Lower lobe of right lung (tissue), 2 donors: ENCODE measurements at regions not wholly inside any gene's neighbourhood (a gene's known extent, or its start where the extent isn't known, plus 50 kb on each side); places are given as distances from the start of the nearest gene placed in this dataset.

Source experiments
- ATAC-seq, 2 donors: fragments of 200-7000 bp; cut with Tn5 transposase; one replicate each; pipeline ENCODE4 v1.9.1; 2020 to 2022; ENCODE audit warnings: mild to moderate bottlenecking in 2 of 2, moderate library complexity in 2 of 2
- DNase-seq: peaks from one replicate; pipeline ENCODE4 v3.0.0-alpha.2; 2020
- H3K27ac ChIP-seq: fragments of 200-600 bp; one replicate; pipeline ENCODE4 v1.8.0; 2022
- H3K27me3 ChIP-seq: fragments of 200-600 bp; one replicate; pipeline ENCODE4 v1.8.0; 2022; ENCODE audit warnings: low read depth
- H3K36me3 ChIP-seq: fragments of 200-600 bp; one replicate; pipeline ENCODE4 v1.8.0; 2022; ENCODE audit warnings: mild to moderate bottlenecking
- H3K4me1 ChIP-seq: fragments of 200-600 bp; one replicate; pipeline ENCODE4 v1.8.0; 2022
- H3K4me3 ChIP-seq: fragments of 200-600 bp; one replicate; pipeline ENCODE4 v1.8.0; 2022; ENCODE audit warnings: mild to moderate bottlenecking
- H3K9me3 ChIP-seq: fragments of 200-600 bp; one replicate; pipeline ENCODE4 v1.8.0; 2022
- intact Hi-C: fragments of 100-400 bp; cut with DNase I; formaldehyde crosslinking; loops from one replicate; pipeline ENCODE4 v1.11.0; 2022
- TF ChIP-seq, protein P1 (sequence below): fragments of 200-600 bp; IDR thresholded peaks from one replicate; pipeline ENCODE4 v1.8.0; 2022; ENCODE audit warnings: antibody characterized with exemption, mild to moderate bottlenecking
- donor health status: DM: no; HTN: yes; CAD: no; lungs with severe emphysema.

DNA sequence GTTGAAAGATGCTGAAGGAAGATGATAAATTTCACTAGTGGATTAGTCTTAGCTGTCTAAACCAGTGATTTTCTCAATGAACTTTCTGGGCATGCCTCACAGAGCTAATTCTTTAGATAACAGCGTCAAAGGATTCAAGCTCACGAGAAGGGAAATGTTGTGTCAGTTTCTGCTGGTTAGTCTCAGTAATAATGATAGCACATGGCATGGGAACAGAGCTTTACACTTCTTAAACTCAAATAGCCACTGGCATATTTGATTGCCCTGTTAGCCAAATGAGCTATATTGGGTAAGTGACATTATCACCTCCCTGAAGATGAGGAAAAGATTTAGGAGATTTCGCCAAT, 139.3 kb upstream of the NR3C1 start:
- DNase-seq (no peak), ATAC-seq (no peak)

DNA sequence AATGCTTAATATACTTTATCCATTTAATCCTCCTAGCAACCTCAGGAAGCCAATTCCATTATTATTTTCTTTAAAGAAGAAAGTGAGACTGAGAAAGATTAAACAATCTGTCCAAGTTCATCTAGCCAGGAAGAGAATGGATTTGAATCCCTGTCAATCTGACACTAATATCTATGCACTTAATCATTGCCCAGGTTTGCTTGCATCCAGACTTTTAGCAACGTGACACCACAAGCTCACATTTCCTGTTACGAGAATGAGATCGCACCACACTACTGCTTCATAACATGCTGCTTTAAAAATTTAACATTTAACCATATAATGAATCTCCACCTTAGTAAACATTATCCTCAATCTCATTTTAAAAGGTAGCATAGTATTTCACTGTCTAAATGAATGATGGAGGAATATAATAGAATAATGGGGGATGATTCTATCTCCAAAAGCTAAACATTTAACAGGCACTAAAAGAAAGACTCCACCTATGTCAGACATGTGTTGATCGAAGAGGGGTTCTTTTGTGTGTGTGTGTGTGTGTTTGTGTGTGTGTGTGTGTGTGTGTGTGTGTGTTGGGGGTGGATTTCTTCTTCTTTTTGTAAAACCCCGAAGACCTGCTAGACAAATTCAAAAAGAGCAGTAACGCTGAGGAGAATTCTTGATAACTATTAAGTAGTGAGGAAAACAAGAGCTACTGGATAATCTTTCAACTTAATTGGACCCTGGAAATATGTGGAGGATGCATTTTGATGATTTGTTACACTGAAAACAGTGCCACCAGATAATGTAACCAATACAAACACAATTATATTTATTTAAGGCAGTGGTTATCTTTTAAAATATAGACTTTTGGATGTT, 138.7 kb upstream of the NR3C1 start:
- Histone ChIP-seq H3K36me3 (no peaks in the 10 kb centered on the region), H3K27me3 (no peaks in the 10 kb centered on the region), H3K9me3 (peaks cover 5% of the 10 kb centered on the region), H3K4me3 (no peak overlapping the region), H3K4me1 (no peaks in the 10 kb centered on the region), H3K27ac (no peak overlapping the region)
- DNase-seq (no peak), ATAC-seq (no peak)
- intact Hi-C loops = no loop called here
- TF ChIP-seq, protein P1, sequence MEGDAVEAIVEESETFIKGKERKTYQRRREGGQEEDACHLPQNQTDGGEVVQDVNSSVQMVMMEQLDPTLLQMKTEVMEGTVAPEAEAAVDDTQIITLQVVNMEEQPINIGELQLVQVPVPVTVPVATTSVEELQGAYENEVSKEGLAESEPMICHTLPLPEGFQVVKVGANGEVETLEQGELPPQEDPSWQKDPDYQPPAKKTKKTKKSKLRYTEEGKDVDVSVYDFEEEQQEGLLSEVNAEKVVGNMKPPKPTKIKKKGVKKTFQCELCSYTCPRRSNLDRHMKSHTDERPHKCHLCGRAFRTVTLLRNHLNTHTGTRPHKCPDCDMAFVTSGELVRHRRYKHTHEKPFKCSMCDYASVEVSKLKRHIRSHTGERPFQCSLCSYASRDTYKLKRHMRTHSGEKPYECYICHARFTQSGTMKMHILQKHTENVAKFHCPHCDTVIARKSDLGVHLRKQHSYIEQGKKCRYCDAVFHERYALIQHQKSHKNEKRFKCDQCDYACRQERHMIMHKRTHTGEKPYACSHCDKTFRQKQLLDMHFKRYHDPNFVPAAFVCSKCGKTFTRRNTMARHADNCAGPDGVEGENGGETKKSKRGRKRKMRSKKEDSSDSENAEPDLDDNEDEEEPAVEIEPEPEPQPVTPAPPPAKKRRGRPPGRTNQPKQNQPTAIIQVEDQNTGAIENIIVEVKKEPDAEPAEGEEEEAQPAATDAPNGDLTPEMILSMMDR = no peak

More for the DNA sequence above, 139.3 kb upstream of the NR3C1 start:
- TF ChIP-seq, protein P1 = no peak
- Histone ChIP-seq H3K36me3 (no peaks in the 10 kb centered on the region), H3K4me1 (no peaks in the 10 kb centered on the region), H3K27ac (no peak overlapping the region), H3K9me3 (peaks cover under 1% of the 10 kb centered on the region), H3K27me3 (no peaks in the 10 kb centered on the region), H3K4me3 (no peak overlapping the region)
- intact Hi-C loops = no loop called here

DNA sequence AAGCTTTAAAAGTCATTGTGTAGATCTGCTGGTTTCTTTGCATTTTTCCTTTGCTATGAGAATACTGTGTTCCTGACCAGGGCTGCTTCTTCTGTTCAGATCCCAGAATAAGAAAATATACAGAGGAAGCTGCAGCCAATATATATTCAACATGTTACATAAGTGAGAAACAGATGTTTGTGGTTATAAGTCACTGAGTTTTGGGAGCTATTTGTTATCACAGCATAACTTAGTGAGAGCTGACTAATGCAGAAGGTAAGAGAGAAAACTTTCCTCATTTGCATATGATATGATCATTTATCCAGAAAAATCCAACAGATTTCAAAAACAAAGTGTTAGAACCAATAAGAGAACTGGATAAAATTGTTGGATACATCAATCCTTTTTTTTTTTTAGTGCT, 136.3 kb upstream of the NR3C1 start:
- no peaks in the 10 kb centered on the region for H3K4me1 ChIP-seq
- H3K27ac ChIP-seq = no peak overlapping the region
- TF ChIP-seq, protein P1 = no peak
- H3K9me3 ChIP-seq = peaks cover 5% of the 10 kb centered on the region
- intact Hi-C loops = no loop called here
- ATAC-seq (no peak), DNase-seq (no peak)
- no peaks in the 10 kb centered on the region for H3K36me3 ChIP-seq
- H3K4me3 ChIP-seq = no peak overlapping the region
- no peaks in the 10 kb centered on the region for H3K27me3 ChIP-seq

DNA sequence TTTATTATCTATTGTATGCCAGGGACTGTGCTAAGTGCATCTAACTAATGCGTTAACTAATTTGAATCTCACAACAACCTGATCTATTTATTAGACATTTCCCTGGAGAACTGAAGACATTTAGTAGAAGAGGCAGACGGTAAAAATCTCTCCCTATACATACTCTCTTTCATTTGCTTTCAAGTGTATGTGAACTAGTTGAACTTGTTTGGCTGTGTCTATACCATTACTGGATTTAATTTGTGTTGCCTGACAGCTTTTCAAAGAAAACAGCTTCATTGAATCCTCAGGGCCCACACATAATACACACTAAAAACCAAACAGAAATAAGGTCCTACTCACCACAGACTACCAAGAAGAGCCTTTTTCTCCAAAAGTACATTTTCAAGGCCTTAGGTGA, 133.6 kb upstream of the NR3C1 start:
- H3K27me3 ChIP-seq = no peaks in the 10 kb centered on the region
- H3K9me3 ChIP-seq = peaks cover 5% of the 10 kb centered on the region
- H3K36me3 ChIP-seq = no peaks in the 10 kb centered on the region
- no peak overlapping the region for H3K27ac ChIP-seq
- no peak for ATAC-seq
- DNase-seq = no peak
- intact Hi-C loops = no loop called here
- H3K4me3 ChIP-seq = no peak overlapping the region
- H3K4me1 ChIP-seq = no peaks in the 10 kb centered on the region
- TF ChIP-seq, protein P1 = no peak

DNA sequence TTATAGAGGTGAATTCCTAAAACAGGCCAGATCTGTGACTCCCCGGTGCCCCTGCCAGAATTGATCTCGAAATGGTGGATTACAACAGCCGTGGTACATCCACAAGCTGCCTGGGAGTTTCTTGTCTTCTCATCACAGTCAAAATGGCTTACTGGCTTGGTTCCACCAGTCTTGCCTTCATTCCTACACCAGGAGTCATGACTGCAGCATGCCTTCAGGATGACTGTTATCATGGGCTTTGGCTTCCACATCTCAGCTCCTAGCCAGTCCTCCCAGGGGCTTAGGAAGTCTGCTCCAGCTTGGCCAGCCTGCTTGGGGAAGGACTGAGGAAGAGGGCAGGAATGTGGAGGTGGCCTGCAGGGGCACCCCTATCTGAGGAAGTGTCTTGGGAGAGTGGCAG, 132.9 kb upstream of the NR3C1 start:
- no peak for ATAC-seq
- TF ChIP-seq, protein P1 = no peak
- no peak for DNase-seq

More for the DNA sequence above, 132.9 kb upstream of the NR3C1 start:
- no peaks in the 10 kb centered on the region for H3K4me1 ChIP-seq
- H3K27me3 ChIP-seq = no peaks in the 10 kb centered on the region
- no peak overlapping the region for H3K27ac ChIP-seq
- intact Hi-C loops = no loop called here
- H3K9me3 ChIP-seq = peaks cover 5% of the 10 kb centered on the region
- H3K4me3 ChIP-seq = no peak overlapping the region
- H3K36me3 ChIP-seq = no peaks in the 10 kb centered on the region
